SK-N-SH (cell line): ENCODE measurements at regions not wholly inside any gene's neighbourhood (a gene's known extent, or its start where the extent isn't known, plus 50 kb on each side); places are given as distances from the start of the nearest gene placed in this dataset.

ENCODE experiments used
- CTCF ChIA-PET: fragments of 300-600, 350-600 bp; formaldehyde crosslinking; extraction: SDS; loops from one replicate; lab custom pipeline; 2021; lab: Yijun Ruan, JAX
- POLR2A ChIA-PET: fragments of 350-600 bp; sonication (Branson Sonifier 250); formaldehyde crosslinking; extraction: SDS; loops from one replicate; lab custom pipeline; 2020; ENCODE audit warnings: antibody characterized with exemption, inconsistent platforms; lab: Yijun Ruan, JAX
- DNase-seq: peaks from one replicate; pipeline ENCODE4 v3.0.0; 2012
- H2AFZ ChIP-seq: fragments of 200-600 bp; sonication (generic); 2 replicates; pipeline ENCODE4 v1.8.1; 2016; ENCODE audit warnings: antibody characterized with exemption, mild to moderate bottlenecking, low read depth
- H3F3A ChIP-seq: fragments of 200-600 bp; sonication (generic); replicated peaks from 2 replicates; pipeline ENCODE3; 2016; ENCODE audit warnings: antibody characterized with exemption, mild to moderate bottlenecking; ENCODE audit not compliant: insufficient read depth
- H3K27ac ChIP-seq, 2 experiments: fragments of 200-500 bp in 1 of 2; fragments of 200-600 bp in 1 of 2; sonication (Bioruptor generic) in 1 of 2; sonication (generic), shearing (Covaris generic) in 1 of 2; 2 replicates each; pipeline versions ENCODE4 v1.5.1 to v1.6.1; 2014 to 2016; ENCODE audit warnings: low read depth in 2 of 2, inconsistent platforms in 1 of 2, low read length in 1 of 2, mild to moderate bottlenecking in 1 of 2, mixed read lengths in 1 of 2
- H3K27me3 ChIP-seq: fragments of 200-600 bp; sonication (generic), shearing (Covaris generic); 2 replicates; pipeline ENCODE4 v1.6.1; 2016; ENCODE audit warnings: mixed run types; ENCODE audit not compliant: insufficient read depth
- H3K36me3 ChIP-seq, 2 experiments: fragments of 200-500 bp in 1 of 2; fragments of 200-600 bp in 1 of 2; sonication (Bioruptor generic) in 1 of 2; sonication (generic) in 1 of 2; replicated peaks in 1 of 2; 2 replicates each; pipeline versions ENCODE3 to v1.5.1; 2014 to 2016; ENCODE audit warnings: low read length in 1 of 2, mild to moderate bottlenecking in 1 of 2; ENCODE audit not compliant: insufficient read depth in 2 of 2, control insufficient read depth in 1 of 2
- H3K4me1 ChIP-seq, 2 experiments: fragments of 200-500 bp in 1 of 2; fragments of 200-600 bp in 1 of 2; sonication (Bioruptor generic) in 1 of 2; sonication (generic), shearing (Covaris generic) in 1 of 2; 2 replicates each; pipeline versions ENCODE4 v1.5.1 to v1.6.1; 2014 to 2016; ENCODE audit warnings: low read depth in 1 of 2, low read length in 1 of 2, mixed run types in 1 of 2; ENCODE audit not compliant: insufficient read depth in 2 of 2, control insufficient read depth in 1 of 2
- H3K4me2 ChIP-seq: fragments of 200-600 bp; sonication (generic), shearing (Covaris generic); 2 replicates; pipeline ENCODE4 v1.6.1; 2017; ENCODE audit warnings: mixed run types
- H3K4me3 ChIP-seq, 2 experiments: fragments of 200-500 bp in 1 of 2; fragments of 200-600 bp in 1 of 2; sonication (Bioruptor generic) in 1 of 2; sonication (generic), shearing (Covaris generic) in 1 of 2; 2 replicates each; pipeline versions ENCODE4 v1.5.1 to v1.8.1; 2014 to 2016; ENCODE audit warnings: low read depth in 2 of 2, inconsistent platforms in 1 of 2, low read length in 1 of 2, mild to moderate bottlenecking in 1 of 2, mixed read lengths in 1 of 2, moderate library complexity in 1 of 2
- H3K79me2 ChIP-seq: fragments of 200-600 bp; sonication (generic); 2 replicates; pipeline ENCODE4 v1.8.1; 2017; ENCODE audit warnings: mild to moderate bottlenecking; ENCODE audit not compliant: insufficient read depth
- H3K9ac ChIP-seq: fragments of 200-600 bp; sonication (generic); 2 replicates; pipeline ENCODE4 v1.6.1; 2017; ENCODE audit warnings: mixed run types
- H3K9me2 ChIP-seq: fragments of 200-600 bp; sonication (generic); 2 replicates; pipeline ENCODE4 v1.6.1; 2017; ENCODE audit warnings: mixed run types
- H3K9me3 ChIP-seq: fragments of 200-600 bp; sonication (generic); 2 replicates; pipeline ENCODE4 v1.6.1; 2017; ENCODE audit warnings: mixed run types, mild to moderate bottlenecking, moderate library complexity
- H4K20me1 ChIP-seq: fragments of 200-600 bp; sonication (generic); 2 replicates; pipeline ENCODE4 v1.6.1; 2017; ENCODE audit warnings: mild to moderate bottlenecking, mixed run types; ENCODE audit not compliant: insufficient read depth
- EP300 ChIP-seq, 2 experiments: IDR thresholded peaks; 2 replicates each; pipeline versions ENCODE4 v1.4.0 to v1.6.1; 2012; ENCODE audit warnings: borderline replicate concordance in 1 of 2, low read depth in 1 of 2, low read length in 1 of 2
- EZH2phosphoT487 ChIP-seq: fragments of 200-600 bp; sonication (generic); IDR thresholded peaks from 2 replicates; pipeline ENCODE4 v1.6.1; 2017; ENCODE audit warnings: low read depth, mixed run types, mild to moderate bottlenecking, antibody characterized with exemption, moderate library complexity, borderline replicate concordance
- GATA2 ChIP-seq: sonication (generic); formaldehyde crosslinking; IDR thresholded peaks from 2 replicates; pipeline ENCODE4 v1.5.0; 2020; ENCODE audit warnings: mild to moderate bottlenecking, missing genetic modification reagents
- IRF3 ChIP-seq: fragments of 150-350 bp; IDR thresholded peaks from 2 replicates; pipeline ENCODE4 v1.6.1; 2016; ENCODE audit warnings: mild to moderate bottlenecking, low read depth, low read length
- NRF1 ChIP-seq: IDR thresholded peaks from 2 replicates; pipeline ENCODE4 v1.6.1; 2012; ENCODE audit warnings: low read depth, mild to moderate bottlenecking, low read length
- RAD21 ChIP-seq: IDR thresholded peaks from 2 replicates; pipeline ENCODE4 v1.6.1; 2012; ENCODE audit warnings: mild to moderate bottlenecking, low read length
- RCOR1 ChIP-seq: fragments of 150-350 bp; IDR thresholded peaks from 2 replicates; pipeline ENCODE4 v1.6.1; 2017; ENCODE audit warnings: antibody characterized with exemption, low read length
- REST ChIP-seq: IDR thresholded peaks from 2 replicates; pipeline ENCODE4 v1.6.1; 2012; ENCODE audit warnings: mild to moderate bottlenecking, low read depth, low read length, moderate library complexity
- RFX5 ChIP-seq: IDR thresholded peaks from 2 replicates; pipeline ENCODE4 v1.6.1; 2012; ENCODE audit warnings: mild to moderate bottlenecking, improper control_type of control experiment, low read length
- RXRA ChIP-seq: IDR thresholded peaks from 2 replicates; pipeline ENCODE4 v1.4.0; 2012; ENCODE audit warnings: low read depth, mild to moderate bottlenecking, borderline replicate concordance
- TAF1 ChIP-seq: IDR thresholded peaks from 2 replicates; pipeline ENCODE4 v1.6.1; 2012; ENCODE audit warnings: low read depth, mild to moderate bottlenecking, low read length, moderate library complexity, borderline replicate concordance
- TCF12 ChIP-seq: IDR thresholded peaks from 2 replicates; pipeline ENCODE4 v1.4.0; 2012
- USF1 ChIP-seq: IDR thresholded peaks from 2 replicates; pipeline ENCODE4 v1.4.0; 2012; ENCODE audit warnings: low read depth, borderline replicate concordance
- WGBS: methylation state at CpG from one replicate; pipeline ENCODE4 v1.1.6; 2017; ENCODE audit warnings: low lambda C conversion rate; 5-methylcytosine and 5-hydroxymethylcytosine counted together
- TF ChIP-seq, protein P1 (sequence below): IDR thresholded peaks from 2 replicates; pipeline ENCODE4; 2012
- TF ChIP-seq, protein P2 (sequence below): fragments of 200-600 bp; sonication (generic); IDR thresholded peaks from 2 replicates; pipeline ENCODE4 v1.6.1; 2017; ENCODE audit warnings: antibody characterized with exemption, mild to moderate bottlenecking, moderate library complexity

GRCh38 chr11:134857035-134857434 is 445.0 kb upstream of the B3GAT1 start:
- 11% methylated on average over 4 of the region's 4 CpGs for WGBS
- Histone ChIP-seq H3K36me3 (no peaks in the 10 kb centered on the region), H3K9me3 (no peaks in the 10 kb centered on the region), H2AFZ (no peak overlapping the region), H4K20me1 (no peaks in the 10 kb centered on the region), H3F3A (no peaks in the 10 kb centered on the region), H3K9me2 (no peaks in the 10 kb centered on the region), H3K79me2 (no peaks in the 10 kb centered on the region), H3K27ac (no peak overlapping the region), H3K9ac (no peak overlapping the region), H3K4me3 (no peak overlapping the region), H3K27me3 (no peaks in the 10 kb centered on the region), H3K4me1 (no peaks in the 10 kb centered on the region; a peak in 1 of 4 replicates), H3K4me2 (no peak overlapping the region)
- ChIA-PET POLR2A (no interaction called here), CTCF (interaction anchor here (3.8 kb wide), 1 partner anchor 11 kb away, joined by 18 read pairs; no protein-coding TSS in a partner anchor)
- DNase-seq, result no peak
- TF ChIP-seq GATA2 (CRISPR knock-in tag) (no peak), TAF1 (no peak), RAD21 (no peak), REST (no peak), RFX5 (no peak), NRF1 (no peak), IRF3 (no peak), EP300 (IDR thresholded peaks at IDR 0.05; ENCODE audit: borderline replicate concordance in 1 of 2, low read depth in 1 of 2, low read length in 1 of 2) (no peak), RCOR1 (no peak), RXRA (no peak), TCF12 (no peak), EZH2phosphoT487 (no peak), USF1 (no peak)
- TF ChIP-seq, protein P1, sequence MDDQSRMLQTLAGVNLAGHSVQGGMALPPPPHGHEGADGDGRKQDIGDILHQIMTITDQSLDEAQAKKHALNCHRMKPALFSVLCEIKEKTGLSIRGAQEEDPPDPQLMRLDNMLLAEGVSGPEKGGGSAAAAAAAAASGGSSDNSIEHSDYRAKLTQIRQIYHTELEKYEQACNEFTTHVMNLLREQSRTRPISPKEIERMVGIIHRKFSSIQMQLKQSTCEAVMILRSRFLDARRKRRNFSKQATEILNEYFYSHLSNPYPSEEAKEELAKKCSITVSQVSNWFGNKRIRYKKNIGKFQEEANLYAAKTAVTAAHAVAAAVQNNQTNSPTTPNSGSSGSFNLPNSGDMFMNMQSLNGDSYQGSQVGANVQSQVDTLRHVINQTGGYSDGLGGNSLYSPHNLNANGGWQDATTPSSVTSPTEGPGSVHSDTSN, result no peak
- TF ChIP-seq, protein P2, sequence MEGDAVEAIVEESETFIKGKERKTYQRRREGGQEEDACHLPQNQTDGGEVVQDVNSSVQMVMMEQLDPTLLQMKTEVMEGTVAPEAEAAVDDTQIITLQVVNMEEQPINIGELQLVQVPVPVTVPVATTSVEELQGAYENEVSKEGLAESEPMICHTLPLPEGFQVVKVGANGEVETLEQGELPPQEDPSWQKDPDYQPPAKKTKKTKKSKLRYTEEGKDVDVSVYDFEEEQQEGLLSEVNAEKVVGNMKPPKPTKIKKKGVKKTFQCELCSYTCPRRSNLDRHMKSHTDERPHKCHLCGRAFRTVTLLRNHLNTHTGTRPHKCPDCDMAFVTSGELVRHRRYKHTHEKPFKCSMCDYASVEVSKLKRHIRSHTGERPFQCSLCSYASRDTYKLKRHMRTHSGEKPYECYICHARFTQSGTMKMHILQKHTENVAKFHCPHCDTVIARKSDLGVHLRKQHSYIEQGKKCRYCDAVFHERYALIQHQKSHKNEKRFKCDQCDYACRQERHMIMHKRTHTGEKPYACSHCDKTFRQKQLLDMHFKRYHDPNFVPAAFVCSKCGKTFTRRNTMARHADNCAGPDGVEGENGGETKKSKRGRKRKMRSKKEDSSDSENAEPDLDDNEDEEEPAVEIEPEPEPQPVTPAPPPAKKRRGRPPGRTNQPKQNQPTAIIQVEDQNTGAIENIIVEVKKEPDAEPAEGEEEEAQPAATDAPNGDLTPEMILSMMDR, result no peak
